Stomach (tissue), 4 donors: ENCODE measurements at regions not wholly inside any gene's neighbourhood (a gene's known extent, or its start where the extent isn't known, plus 50 kb on each side); places are given as distances from the start of the nearest gene placed in this dataset.

Source experiments
- EP300 ChIP-seq: sonication (generic); formaldehyde crosslinking; IDR thresholded peaks from one replicate; pipeline ENCODE4 v1.6.1; 2017; ENCODE audit warnings: antibody characterized with exemption
- POLR2A ChIP-seq, 4 donors: fragments of 450-650 bp; IDR thresholded peaks; one replicate each; pipeline ENCODE4 v1.6.1; 2016; ENCODE audit warnings: antibody characterized with exemption in 4 of 4, control low read depth in 2 of 4, mild to moderate bottlenecking in 1 of 4, moderate library complexity in 1 of 4
- POLR2AphosphoS5 ChIP-seq, 3 donors: sonication (generic); formaldehyde crosslinking; IDR thresholded peaks; one replicate each; pipeline ENCODE4 v1.6.1; 2016; ENCODE audit warnings: antibody characterized with exemption in 3 of 3
- TF ChIP-seq, protein P1 (sequence below), 7 experiments: fragments of 450-650 bp in 4 of 7; fragments of 200-600 bp in 3 of 7; sonication (generic) in 3 of 7; IDR thresholded peaks; one replicate each; pipeline ENCODE4 v1.5.1; 2016 to 2019; ENCODE audit warnings: antibody characterized with exemption in 7 of 7, control low read depth in 2 of 7, mild to moderate bottlenecking in 1 of 7

DNA sequence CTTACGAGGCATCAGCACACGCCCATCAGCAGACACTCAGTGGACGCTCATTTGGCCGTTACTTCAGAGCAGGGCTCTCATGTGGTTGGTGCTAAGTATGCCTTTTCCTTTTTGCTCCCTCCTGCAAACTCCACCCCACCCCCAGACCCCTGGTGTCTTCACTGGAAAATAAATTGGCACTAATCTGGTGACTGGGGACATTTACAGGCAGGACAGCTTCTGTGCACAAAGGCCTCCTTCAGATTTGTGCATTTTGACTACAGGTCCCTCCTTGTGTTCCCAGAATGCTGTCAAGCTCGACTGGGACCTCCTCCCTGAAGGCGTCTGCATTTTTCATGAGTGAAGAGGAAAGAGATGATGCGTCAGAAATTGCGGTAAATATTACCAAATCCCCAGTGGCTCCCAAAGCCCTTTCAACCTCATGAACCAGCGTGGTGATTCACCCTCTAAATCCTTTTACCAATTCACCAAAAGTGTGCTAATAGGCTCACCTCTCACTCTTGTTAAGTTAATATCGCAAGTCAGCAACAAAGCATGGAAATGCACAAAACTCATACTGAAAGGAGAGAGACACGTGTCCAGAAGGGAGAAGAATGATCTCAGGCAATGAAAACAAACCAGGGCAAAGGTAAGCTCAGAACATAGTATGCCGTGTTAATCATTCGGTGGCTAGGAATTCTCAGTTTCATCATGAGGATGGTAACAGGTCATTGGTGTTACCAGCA is 119.0 kb downstream of the NKX6-1 start:
- TF ChIP-seq, protein P1, sequence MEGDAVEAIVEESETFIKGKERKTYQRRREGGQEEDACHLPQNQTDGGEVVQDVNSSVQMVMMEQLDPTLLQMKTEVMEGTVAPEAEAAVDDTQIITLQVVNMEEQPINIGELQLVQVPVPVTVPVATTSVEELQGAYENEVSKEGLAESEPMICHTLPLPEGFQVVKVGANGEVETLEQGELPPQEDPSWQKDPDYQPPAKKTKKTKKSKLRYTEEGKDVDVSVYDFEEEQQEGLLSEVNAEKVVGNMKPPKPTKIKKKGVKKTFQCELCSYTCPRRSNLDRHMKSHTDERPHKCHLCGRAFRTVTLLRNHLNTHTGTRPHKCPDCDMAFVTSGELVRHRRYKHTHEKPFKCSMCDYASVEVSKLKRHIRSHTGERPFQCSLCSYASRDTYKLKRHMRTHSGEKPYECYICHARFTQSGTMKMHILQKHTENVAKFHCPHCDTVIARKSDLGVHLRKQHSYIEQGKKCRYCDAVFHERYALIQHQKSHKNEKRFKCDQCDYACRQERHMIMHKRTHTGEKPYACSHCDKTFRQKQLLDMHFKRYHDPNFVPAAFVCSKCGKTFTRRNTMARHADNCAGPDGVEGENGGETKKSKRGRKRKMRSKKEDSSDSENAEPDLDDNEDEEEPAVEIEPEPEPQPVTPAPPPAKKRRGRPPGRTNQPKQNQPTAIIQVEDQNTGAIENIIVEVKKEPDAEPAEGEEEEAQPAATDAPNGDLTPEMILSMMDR (IDR thresholded peaks at IDR 0.05), result no peak
- TF ChIP-seq EP300 (no peak), POLR2A (IDR thresholded peaks at IDR 0.05) (no peak), POLR2AphosphoS5 (IDR thresholded peaks at IDR 0.05) (no peak)
